Esophagus squamous epithelium (tissue), 5 donors: ENCODE measurements at regions not wholly inside any gene's neighbourhood (a gene's known extent, or its start where the extent isn't known, plus 50 kb on each side); places are given as distances from the start of the nearest gene placed in this dataset.

ENCODE experiments used
- DNase-seq: peaks from one replicate; lab custom pipeline; 2025; lab: John Stamatoyannopoulos, UW
- H3K27ac ChIP-seq, 4 donors: fragments of 200-600 bp; sonication (generic); one replicate each; pipeline ENCODE4 v1.5.1; 2016 to 2019; ENCODE audit warnings: mild to moderate bottlenecking in 1 of 4
- H3K27me3 ChIP-seq, 4 donors: fragments of 200-600 bp; sonication (generic); 1 replicate in 3 of 4; 2 replicates in 1 of 4; pipeline versions ENCODE4 v1.5.1 to v1.6.0; 2017 to 2021; ENCODE audit warnings: antibody characterized with exemption in 1 of 4
- H3K36me3 ChIP-seq, 3 donors: fragments of 200-600 bp; sonication (generic); one replicate each; pipeline ENCODE4 v1.5.1; 2016 to 2019
- H3K4me1 ChIP-seq, 3 donors: fragments of 200-600 bp; sonication (generic); one replicate each; pipeline ENCODE4 v1.5.1; 2017 to 2019
- H3K4me3 ChIP-seq, 4 donors: fragments of 200-600 bp; sonication (generic); 1 replicate in 3 of 4; 2 replicates in 1 of 4; pipeline ENCODE4 v1.5.1; 2016 to 2019; ENCODE audit warnings: mild to moderate bottlenecking in 2 of 4, moderate library complexity in 1 of 4
- H3K9me3 ChIP-seq, 3 donors: fragments of 200-600 bp; sonication (generic); one replicate each; pipeline ENCODE4 v1.5.1; 2016 to 2019
- POLR2A ChIP-seq, 4 donors: fragments of 450-650 bp; IDR thresholded peaks; one replicate each; pipeline ENCODE4 v1.6.1; 2017; ENCODE audit warnings: antibody characterized with exemption in 4 of 4, mild to moderate bottlenecking in 4 of 4, moderate library complexity in 3 of 4
- WGBS, 2 donors: methylation state at CpG; one replicate each; pipeline ENCODE4 v1.1.5; 2018; 5-methylcytosine and 5-hydroxymethylcytosine counted together
- intact Hi-C: fragments of 100-400 bp; cut with DNase I; formaldehyde crosslinking; loops from one replicate; pipeline ENCODE4 v1.15.0; 2022
- TF ChIP-seq, protein P1 (sequence below), 6 experiments: fragments of 450-650 bp in 4 of 6; fragments of 200-600 bp in 2 of 6; sonication (generic) in 2 of 6; IDR thresholded peaks; one replicate each; pipeline ENCODE4 v1.5.1; 2016 to 2019; ENCODE audit warnings: antibody characterized with exemption in 6 of 6, mild to moderate bottlenecking in 4 of 6, moderate library complexity in 4 of 6
- donor health status: DM: yes; HTN: yes; CAD: no.

DNA sequence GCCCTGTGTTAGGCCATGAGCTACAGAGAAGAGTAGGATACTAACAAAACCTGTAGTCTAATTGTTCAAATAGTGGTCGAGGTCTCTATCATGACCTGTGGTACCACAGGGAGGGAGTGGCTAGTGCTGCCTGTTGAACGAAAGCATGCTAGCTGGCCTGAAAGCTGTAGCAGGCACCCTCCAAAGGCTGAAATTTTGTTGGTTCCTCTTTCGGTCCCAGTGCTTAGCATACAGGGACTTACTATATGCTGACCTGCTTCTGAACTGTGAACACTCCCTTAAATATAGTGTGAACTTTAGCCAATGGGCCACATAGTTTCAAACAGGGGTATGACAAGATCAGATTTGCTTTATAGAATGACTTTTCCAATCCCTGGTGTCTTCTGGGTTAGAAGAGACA lies 113.4 kb downstream of the PJA1 start:
- DNase-seq = no peak
- intact Hi-C loops = no loop called here
- Histone ChIP-seq H3K36me3 (no peaks in the 10 kb centered on the region), H3K27ac (no peak overlapping the region), H3K4me3 (no peak overlapping the region), H3K27me3 (no peaks in the 10 kb centered on the region), H3K4me1 (no peaks in the 10 kb centered on the region), H3K9me3 (no peaks in the 10 kb centered on the region)
- 80 to 100% methylated on average over 2 to 3 of the region's 3 CpGs for WGBS, 2 donors
- no peak for TF ChIP-seq POLR2A (IDR thresholded peaks at IDR 0.05)
- TF ChIP-seq, protein P1, sequence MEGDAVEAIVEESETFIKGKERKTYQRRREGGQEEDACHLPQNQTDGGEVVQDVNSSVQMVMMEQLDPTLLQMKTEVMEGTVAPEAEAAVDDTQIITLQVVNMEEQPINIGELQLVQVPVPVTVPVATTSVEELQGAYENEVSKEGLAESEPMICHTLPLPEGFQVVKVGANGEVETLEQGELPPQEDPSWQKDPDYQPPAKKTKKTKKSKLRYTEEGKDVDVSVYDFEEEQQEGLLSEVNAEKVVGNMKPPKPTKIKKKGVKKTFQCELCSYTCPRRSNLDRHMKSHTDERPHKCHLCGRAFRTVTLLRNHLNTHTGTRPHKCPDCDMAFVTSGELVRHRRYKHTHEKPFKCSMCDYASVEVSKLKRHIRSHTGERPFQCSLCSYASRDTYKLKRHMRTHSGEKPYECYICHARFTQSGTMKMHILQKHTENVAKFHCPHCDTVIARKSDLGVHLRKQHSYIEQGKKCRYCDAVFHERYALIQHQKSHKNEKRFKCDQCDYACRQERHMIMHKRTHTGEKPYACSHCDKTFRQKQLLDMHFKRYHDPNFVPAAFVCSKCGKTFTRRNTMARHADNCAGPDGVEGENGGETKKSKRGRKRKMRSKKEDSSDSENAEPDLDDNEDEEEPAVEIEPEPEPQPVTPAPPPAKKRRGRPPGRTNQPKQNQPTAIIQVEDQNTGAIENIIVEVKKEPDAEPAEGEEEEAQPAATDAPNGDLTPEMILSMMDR (IDR thresholded peaks at IDR 0.05) = no peak

DNA sequence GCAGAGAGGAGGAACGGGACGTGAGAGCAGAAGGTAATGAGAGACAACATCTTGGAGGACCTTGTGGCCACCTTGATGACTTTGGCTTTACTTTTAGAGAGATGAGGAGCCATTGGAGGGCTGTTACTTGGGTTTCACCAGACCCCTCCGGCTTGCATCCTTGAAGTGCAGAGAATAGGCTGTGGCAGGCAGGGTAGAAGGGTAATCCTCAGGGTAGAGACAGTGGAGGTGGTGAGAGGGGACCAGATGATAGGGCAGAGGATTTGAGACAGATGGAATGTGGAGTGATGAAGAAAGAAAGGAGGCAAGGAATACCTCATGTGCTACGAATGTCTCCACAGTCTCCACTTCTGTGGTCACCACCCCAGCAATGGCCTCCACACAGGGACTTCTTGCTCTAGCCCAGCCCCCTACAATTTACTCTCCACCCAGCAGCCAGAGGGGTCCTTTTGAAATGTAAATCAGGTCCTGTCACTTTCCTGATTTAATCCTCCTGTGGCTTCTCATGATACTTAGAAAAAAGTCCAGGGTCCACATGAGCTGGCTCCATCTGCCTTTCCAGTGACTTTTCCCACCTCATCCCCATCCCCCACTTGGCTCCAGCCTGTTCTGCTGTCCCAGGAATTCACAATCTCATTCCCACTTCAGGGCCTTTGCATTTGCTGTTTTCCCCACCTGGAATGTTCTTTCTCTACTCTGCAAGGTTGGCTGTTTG lies 115.0 kb downstream of the PJA1 start:
- Histone ChIP-seq H3K36me3 (no peaks in the 10 kb centered on the region), H3K4me1 (no peaks in the 10 kb centered on the region), H3K27ac (no peak overlapping the region), H3K4me3 (no peak overlapping the region), H3K9me3 (no peaks in the 10 kb centered on the region), H3K27me3 (no peaks in the 10 kb centered on the region)
- no peak for DNase-seq
- TF ChIP-seq POLR2A (IDR thresholded peaks at IDR 0.05) = no peak
- WGBS, 2 donors = 67 to 83% methylated on average over 4 of the region's 4 CpGs
- intact Hi-C loops = no loop called here

DNA sequence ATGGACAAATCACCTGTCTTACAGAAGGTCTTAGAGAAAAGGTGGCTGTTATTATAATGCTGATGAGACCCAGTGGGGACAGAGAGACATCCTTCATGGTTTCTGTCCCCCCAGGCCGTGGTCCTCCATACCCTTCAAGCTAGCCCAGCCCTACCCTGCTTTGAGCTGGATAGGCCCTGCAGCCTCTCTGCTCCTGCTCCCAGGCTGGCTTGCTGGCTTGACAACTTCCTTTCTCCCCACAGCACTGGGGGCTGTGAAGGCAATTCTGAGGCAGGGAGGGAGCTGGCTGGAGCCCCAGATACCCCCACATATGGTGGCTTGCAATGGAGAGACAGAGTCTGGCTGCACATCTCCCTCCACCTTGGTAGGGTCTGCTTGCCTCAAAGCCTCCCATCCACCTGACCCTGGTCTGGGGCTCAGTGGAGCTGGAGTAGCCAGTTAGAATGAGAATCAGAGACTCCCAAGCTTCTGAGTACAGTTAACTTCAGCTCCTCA lies 118.2 kb downstream of the PJA1 start:
- Histone ChIP-seq H3K27me3 (no peaks in the 10 kb centered on the region), H3K27ac (no peak overlapping the region), H3K9me3 (no peaks in the 10 kb centered on the region), H3K4me1 (no peaks in the 10 kb centered on the region), H3K36me3 (no peaks in the 10 kb centered on the region), H3K4me3 (no peak overlapping the region)
- DNase-seq = no peak
- WGBS, 2 donors = 33% methylated on average over 1 of the region's 1 CpG; no CpG with 5 or more reads in 1 of the 2 donors
- TF ChIP-seq, protein P1 (IDR thresholded peaks at IDR 0.05) = no peak
- TF ChIP-seq POLR2A (IDR thresholded peaks at IDR 0.05) = no peak
- intact Hi-C loops = no loop called here

DNA sequence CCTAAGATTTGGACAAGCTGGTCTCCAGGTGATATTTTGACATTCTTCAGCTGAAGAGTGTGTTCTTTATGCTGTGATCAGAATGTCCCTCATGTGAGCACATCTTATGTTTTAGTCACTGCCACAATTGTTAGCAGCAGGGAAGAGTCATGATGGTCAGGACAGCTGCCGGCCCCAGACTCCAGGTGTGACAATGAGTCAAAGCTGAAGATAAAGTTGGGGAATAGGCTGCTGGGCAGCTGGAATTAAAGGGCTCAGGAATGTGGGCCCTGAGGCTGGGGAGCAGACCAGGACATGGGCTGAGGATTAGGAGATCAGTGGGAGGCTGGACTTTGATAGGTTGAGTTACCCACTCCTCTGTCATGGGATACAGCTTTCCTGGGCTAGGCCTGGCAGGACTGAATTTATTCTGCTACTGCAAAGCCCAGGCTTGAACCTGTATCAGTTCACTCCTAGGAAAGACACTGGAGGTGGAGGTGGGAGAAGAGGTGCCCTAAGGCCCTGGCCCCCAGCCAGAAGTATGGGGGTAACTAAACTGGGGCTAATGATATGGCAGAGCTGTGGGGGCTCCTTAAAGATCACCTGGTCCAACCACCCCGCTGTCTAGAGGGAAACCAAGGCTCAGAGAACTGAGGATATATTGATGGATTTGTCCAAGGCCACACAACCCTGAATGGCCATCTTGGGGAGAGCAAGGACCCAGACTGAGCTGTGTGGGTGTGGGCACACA lies 119.5 kb downstream of the PJA1 start:
- Histone ChIP-seq H3K36me3 (no peaks in the 10 kb centered on the region), H3K4me1 (peaks cover 0 to 3% (median 0%) of the 10 kb centered on the region in 3 donors), H3K4me3 (no peak overlapping the region), H3K27me3 (no peaks in the 10 kb centered on the region), H3K9me3 (no peaks in the 10 kb centered on the region), H3K27ac (no peak overlapping the region)
- no peak for TF ChIP-seq POLR2A (IDR thresholded peaks at IDR 0.05)
- TF ChIP-seq, protein P1 (IDR thresholded peaks at IDR 0.05) = no peak
- intact Hi-C loops = no loop called here
- no peak for DNase-seq
- 83% methylated on average over 2 of the region's 2 CpGs for WGBS, 2 donors

DNA sequence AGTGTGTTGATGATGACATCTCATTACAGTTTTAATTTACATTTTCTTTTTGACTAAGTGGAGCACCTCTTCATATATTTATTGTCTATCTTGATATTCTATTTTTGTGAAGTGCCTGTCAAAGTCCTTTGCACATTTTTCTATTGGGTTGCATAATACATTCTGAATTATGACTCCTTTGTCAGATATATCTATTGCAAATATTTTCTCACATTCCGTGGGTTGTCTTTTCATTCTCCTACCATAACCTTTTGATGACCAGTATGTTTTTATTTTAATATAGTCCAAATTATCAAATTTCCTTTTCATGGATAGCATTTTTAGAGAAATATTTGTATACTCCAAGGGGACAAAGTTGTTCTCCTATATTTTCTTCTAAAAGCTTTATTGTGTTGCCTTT lies 126.4 kb downstream of the PJA1 start:
- no peaks in the 10 kb centered on the region for H3K27me3 ChIP-seq
- H3K36me3 ChIP-seq = no peaks in the 10 kb centered on the region
- no peak overlapping the region for H3K27ac ChIP-seq
- peaks cover 0 to 3% (median 0%) of the 10 kb centered on the region in 3 donors for H3K4me1 ChIP-seq
- no peak for DNase-seq
- no peaks in the 10 kb centered on the region for H3K9me3 ChIP-seq
- no peak overlapping the region for H3K4me3 ChIP-seq
- intact Hi-C loops = no loop called here
- 74 to 91% methylated on average over 1 of the region's 1 CpG for WGBS, 2 donors
- TF ChIP-seq POLR2A (IDR thresholded peaks at IDR 0.05) = no peak
- TF ChIP-seq, protein P1 (IDR thresholded peaks at IDR 0.05) = no peak
